BJ (cell line): ENCODE measurements at regions not wholly inside any gene's neighbourhood (a gene's known extent, or its start where the extent isn't known, plus 50 kb on each side); places are given as distances from the start of the nearest gene placed in this dataset.

Source experiments
- CTCF ChIA-PET: fragments of 350-600 bp; formaldehyde crosslinking; extraction: SDS; loops from one replicate; lab custom pipeline; 2021; ENCODE audit warnings: antibody characterized with exemption, inconsistent platforms; lab: Yijun Ruan, JAX
- POLR2A ChIA-PET: fragments of 300-600 bp; sonication (Branson Sonifier 250); formaldehyde crosslinking; extraction: SDS; loops from one replicate; lab custom pipeline; 2021; ENCODE audit warnings: antibody characterized with exemption; lab: Charles Lee
- DNase-seq: peaks from one replicate; pipeline ENCODE4 v3.0.0-alpha.2; 2011; ENCODE audit warnings: low read depth
- H3K27me3 ChIP-seq: 2 replicates; pipeline ENCODE4 v1.6.0; 2011; ENCODE audit warnings: low read length; ENCODE audit not compliant: control insufficient read depth, insufficient read depth
- H3K36me3 ChIP-seq: 2 replicates; pipeline ENCODE4 v1.5.1; 2011; ENCODE audit warnings: low read length; ENCODE audit not compliant: control insufficient read depth, insufficient read depth
- H3K4me3 ChIP-seq: 2 replicates; pipeline ENCODE4 v1.5.1; 2011; ENCODE audit warnings: low read depth, mild to moderate bottlenecking, control low read depth, low read length
- CTCF ChIP-seq: IDR thresholded peaks from 2 replicates; pipeline ENCODE4 v1.5.1; 2011; ENCODE audit warnings: low read depth, mild to moderate bottlenecking, control low read depth, inconsistent platforms, low read length, moderate library complexity; ENCODE audit not compliant: insufficient read depth

- no peak overlapping the region for H3K4me3 ChIP-seq
- no peaks in the 10 kb centered on the region for H3K27me3 ChIP-seq
- CTCF ChIA-PET = interaction anchor here (0.6 to 4.0 kb wide), 42 partner anchors 8 to 298 kb away, joined by 3 to 31 read pairs (median 4); partner anchors contain the start of gene HSPA8
- peak; percentile 97 for TF ChIP-seq CTCF
- POLR2A ChIA-PET = interaction anchor here (0.5 to 1.1 kb wide), 2 partner anchors 159 to 207 kb away, joined by 3 to 13 read pairs; no protein-coding TSS in a partner anchor
- no peak for DNase-seq
- H3K36me3 ChIP-seq = no peaks in the 10 kb centered on the region
These were observed 66.5 kb upstream of the CLMP start for GRCh38 chr11:123261345-123262106.

DNA sequence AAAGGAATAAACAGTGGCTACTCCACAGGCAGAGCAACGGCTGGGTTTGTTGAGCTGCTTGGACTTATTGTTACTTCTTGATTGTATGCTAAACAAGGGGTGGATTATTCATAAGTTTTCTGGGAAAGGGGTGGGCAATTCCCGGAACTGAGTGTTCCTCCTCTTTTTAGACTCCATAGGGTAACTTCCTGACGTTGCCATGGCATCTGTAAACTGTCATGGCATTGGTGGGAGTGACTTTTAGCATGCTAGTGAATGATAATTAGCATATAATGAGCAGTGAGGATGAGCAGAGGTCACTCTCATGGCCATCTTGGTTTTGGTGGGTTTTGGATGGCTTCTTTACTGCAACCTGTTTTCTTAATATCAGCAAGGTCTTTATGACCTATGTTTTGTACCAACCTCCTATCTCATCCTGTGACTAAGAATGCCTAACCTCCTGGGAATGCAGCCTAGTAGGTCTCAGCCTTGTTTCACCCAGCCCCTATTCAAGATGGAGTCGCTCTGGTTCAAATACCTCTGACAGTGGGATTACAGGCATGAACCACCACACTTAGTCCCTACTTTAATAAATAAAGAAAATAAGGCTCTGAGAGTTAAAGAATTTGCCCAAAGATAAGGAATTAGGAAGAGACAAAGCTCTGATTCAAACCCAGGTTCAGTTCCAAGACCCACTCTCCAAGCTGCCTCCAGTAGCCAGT lies 65.6 kb upstream of the CLMP start:
- Histone ChIP-seq H3K27me3 (no peaks in the 10 kb centered on the region), H3K36me3 (no peaks in the 10 kb centered on the region), H3K4me3 (no peak overlapping the region)
- DNase-seq = no peak
- no peak for TF ChIP-seq CTCF
- POLR2A ChIA-PET = interaction anchor here (0.5 to 1.1 kb wide), 2 partner anchors 158 to 206 kb away, joined by 3 to 13 read pairs; no protein-coding TSS in a partner anchor
- CTCF ChIA-PET = interaction anchor here (0.6 to 4.0 kb wide), 38 partner anchors 9 to 299 kb away, joined by 3 to 31 read pairs (median 4); partner anchors contain the start of gene HSPA8

GRCh38 chr11:123258877-123259276 lies 63.8 kb upstream of the CLMP start:
- no peak for TF ChIP-seq CTCF
- Histone ChIP-seq H3K36me3 (no peaks in the 10 kb centered on the region), H3K4me3 (no peak overlapping the region), H3K27me3 (no peaks in the 10 kb centered on the region)
- POLR2A ChIA-PET = no interaction called here
- no peak for DNase-seq
- CTCF ChIA-PET = interaction anchor here (1.2 to 1.6 kb wide), 3 partner anchors 12 to 148 kb away, joined by 3 to 7 read pairs (median 5); no protein-coding TSS in a partner anchor

GRCh38 chr11:123257370-123257769 lies 62.3 kb upstream of the CLMP start:
- no peaks in the 10 kb centered on the region for H3K36me3 ChIP-seq
- no peak for DNase-seq
- ChIA-PET POLR2A (interaction anchor here (0.7 kb wide), 1 partner anchor 203 kb away, joined by 3 read pairs; no protein-coding TSS in a partner anchor), CTCF (interaction anchor here (1.6 kb wide), 1 partner anchor 146 kb away, joined by 5 read pairs; no protein-coding TSS in a partner anchor)
- H3K27me3 ChIP-seq = no peaks in the 10 kb centered on the region
- no peak overlapping the region for H3K4me3 ChIP-seq
- no peak for TF ChIP-seq CTCF

DNA sequence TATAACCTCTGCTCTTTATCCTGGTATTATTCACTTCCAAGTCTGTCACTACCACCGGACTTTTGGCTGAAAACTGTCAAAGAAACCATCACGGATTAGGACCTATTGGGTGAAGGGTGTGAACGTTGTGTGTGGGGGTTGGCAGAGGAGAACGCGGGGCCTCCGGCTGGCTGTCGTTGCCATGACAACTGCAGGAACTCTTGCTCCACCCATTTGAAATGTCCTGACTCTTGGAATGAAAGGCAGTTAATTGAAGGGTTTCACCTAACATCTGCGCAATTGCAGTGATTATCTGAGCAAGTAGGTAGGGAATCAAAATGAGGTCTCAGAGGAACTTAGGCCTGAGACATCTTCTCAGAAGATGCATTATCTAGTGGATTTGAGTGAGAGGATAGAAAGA lies 60.9 kb upstream of the CLMP start:
- DNase-seq = no peak
- no peak overlapping the region for H3K4me3 ChIP-seq
- TF ChIP-seq CTCF = no peak
- CTCF ChIA-PET = no interaction called here
- POLR2A ChIA-PET = no interaction called here
- H3K27me3 ChIP-seq = no peaks in the 10 kb centered on the region
- H3K36me3 ChIP-seq = no peaks in the 10 kb centered on the region
